ENCODE measurements at regions not wholly inside any gene's neighbourhood (a gene's known extent, or its start where the extent isn't known, plus 50 kb on each side); places are given as distances from the start of the nearest gene placed in this dataset.

DNA sequence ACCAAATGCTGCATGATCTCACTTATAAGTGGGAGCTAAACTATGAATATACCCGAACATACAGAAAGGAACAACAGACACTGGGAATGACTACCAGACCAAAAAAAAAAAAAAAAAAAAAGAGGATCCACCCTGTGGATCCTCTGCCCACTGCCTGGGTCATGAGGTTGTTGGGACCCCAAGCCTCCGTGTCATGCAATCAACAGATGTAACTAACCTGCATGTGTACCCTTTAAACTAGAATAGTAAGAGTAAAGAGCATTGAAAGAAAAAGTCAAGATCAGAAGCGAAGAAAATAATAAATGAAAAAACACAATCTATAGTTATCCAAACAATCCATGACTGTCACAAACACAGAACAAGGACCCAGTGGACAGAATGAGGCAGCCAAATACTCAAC is 109.5 kb upstream of the TOP3B start:
- no peak for DNase-seq

DNA sequence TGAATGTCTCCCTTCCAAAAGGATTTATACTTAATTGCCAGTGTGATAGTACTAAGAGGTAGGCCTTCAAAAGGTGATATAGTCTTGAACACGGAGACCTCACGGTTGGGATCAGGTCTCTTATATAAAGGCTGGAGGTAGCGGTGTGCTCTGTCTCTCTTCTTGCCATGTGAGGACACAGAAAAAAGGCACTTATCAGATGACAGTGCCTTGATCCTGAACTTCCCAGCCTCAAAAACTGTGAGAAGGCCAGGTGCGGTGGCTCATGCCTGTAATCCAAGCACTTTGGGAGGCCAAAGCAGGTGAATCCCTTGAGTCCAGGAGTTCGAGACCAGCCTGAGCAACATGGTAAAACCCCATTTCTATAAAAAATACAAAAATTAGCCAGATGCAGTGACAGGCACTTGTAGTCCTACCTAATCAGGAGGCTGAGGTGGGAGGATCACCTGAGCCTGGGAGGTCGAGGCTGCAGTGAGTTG is 108.9 kb upstream of the TOP3B start:
- DNase-seq, result no peak

DNA sequence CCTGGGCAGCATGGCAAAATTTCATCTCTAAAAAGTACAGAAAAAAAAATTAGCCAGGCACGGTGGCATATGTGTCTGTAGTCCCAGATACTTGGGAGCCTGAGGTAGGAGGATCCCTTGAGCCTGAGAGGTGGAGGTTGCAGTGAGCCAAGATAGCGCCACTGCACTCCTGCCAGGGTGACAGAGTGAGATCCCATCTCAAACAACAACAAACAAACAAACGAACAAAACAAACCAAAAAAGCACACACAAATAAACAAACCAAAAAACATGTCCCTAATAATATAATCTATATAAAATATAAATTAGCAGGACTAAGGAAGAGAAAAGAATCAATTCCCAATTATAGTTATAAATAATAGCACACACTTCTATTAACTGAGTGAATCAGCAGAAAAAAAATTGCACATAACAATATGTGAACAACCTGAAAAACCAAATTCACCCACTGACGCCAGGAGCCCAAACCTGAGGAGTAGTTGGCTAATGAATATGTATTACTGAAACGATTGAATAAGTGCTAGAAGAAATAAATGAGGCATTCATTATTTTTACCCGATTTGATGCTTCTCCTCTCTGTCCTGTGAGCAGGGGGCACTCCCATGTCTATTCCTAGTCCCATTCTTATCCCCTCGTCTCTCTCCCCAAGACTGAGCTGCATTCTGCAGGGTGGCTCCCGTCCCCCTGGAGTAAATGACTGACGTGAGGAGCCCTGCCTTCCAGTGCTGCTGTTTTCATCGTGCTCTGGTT is 108.2 kb upstream of the TOP3B start:
- no peak for DNase-seq

DNA sequence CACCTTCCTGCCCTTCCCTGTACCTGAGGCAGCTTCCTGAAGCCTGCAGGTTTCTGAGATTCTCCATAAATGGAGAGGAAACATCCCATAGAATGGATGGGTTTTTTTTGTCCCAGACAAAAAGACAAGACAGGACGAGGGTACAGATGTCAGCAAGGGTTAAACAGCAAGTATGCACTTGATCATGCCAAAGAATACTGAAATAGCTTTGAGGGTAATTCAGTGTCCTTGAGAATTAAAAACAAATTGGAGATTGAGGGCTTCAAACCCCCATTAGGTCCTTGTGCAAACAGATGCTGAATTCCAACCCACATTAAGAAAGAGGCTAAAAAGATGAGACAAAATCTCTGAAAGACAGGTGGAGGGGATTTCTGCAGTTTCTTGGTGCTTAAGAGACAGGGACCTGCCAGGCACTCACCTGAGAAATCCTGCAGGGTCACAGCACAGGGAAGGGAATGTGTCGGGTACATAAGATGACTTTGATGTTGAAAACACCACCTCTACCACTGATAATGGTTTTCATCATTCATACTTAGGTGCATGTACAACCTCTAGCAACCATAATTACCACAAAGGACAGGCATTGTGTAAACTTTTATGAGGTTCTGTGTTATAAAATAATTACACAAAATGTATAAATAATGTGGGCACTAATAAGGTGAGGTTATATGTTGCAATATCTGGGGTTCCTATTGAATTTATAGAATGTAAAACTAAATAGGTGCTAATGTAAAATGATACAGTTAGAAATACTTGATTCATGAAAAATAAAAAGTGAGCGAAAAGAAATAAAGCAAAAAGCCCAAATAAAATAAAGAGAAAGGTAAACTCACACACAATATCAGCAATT is 107.1 kb upstream of the TOP3B start:
- DNase-seq, result no peak

DNA sequence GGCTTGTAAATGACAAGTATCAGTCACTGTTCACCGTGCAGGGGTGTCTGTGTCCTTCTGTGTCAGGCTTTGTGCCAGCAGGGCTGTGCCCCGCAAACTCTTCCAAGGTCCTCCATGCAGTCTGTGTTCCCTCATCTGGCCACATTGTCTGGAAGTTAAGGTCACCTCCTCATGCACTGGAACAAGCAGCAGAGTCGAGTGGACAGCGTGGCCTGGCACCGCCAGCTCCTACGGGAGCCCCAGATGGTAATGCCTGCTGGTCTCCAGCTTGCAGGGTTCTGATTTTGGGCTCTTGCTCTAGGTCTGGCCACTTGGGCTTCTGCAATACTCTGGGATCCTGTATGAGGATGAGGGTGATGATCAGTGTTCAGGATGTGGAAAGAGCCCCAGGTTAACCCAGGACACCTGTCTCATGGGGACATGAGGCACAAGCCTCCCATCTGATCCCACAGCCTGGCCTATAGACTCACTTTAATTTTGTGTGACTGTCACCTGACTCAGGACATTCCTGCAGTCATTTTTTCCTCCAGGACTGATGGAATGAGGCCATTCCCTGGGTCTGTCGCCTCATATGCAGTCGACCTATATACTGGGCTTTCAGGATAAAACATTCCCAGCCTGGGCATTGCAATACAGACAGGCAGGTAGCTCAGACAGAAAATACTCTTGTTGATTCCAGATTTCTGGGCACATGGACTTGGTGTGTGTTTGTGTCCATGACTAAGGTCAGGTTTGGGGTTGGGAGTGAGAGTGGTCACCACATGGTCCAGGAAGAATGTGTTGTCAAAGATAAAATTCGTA is 106.3 kb upstream of the TOP3B start:
- DNase-seq, result no peak

DNA sequence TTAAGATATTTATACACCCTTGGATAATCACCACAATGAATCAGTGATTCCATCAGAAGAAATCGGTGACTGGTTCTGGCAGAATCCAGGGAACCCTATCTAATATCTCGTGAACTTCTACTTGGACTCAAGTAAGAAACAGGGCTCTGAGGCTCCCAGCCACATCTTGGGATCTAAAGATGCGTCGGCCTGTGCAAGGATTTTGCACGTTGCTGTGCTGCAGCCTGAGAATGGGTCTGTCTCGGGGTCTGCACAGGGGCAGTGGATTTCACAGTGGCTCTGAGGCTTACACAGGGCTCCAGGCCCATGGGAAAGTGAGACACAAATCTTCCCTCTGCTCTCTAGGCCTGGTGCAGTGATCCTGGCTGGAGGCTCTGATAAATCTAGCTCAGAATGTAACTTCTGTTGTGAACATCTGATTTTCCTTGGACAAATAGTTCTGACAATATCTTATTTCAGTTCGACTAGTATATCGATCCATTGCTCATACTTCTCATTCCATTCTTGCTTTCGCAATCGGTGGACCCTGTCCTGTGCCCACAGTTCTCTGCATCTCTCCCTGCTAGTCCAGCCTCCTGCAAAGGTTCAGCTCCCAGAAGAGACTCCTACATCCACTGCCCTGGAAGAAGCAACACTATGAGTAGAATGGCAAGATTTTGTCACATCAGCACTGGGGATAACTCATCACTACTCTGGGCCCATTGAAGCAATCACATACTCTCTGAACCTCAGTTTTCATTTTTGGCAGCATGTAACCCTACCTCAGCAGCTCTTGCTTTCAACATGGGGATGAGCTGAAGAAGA is 105.5 kb upstream of the TOP3B start:
- no peak for DNase-seq

DNA sequence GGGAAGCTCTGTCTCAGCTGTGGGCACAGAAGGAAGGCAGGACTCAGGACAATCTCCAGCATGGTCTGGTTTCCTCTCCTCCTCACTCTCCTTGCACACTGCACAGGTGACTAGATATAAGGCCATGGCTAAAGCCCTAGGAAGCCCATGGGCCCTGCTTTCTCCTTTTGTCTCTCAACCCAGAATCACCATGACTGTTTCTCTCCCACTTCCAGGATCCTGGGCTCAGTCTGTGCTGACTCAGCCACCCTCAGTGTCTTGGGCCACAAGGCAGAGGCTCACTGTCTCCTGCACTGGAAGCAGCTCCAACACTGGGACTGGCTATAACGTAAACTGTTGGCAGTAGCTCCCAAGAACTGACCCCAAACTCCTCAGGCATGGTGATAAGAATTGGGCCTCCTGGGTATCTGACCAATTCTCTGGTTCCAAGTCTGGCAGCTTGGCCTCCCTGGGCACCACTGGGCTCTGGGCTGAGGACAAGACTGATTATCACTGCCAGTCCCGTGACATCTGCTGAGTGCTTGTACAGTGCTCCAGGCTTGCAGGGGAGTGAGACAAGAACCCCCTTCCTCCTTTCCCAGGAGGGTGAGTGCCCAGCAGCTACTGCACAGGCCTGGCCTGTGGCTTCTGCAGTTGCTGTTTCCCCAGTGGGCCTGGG is 104.0 kb upstream of the TOP3B start:
- no peak for DNase-seq

DNA sequence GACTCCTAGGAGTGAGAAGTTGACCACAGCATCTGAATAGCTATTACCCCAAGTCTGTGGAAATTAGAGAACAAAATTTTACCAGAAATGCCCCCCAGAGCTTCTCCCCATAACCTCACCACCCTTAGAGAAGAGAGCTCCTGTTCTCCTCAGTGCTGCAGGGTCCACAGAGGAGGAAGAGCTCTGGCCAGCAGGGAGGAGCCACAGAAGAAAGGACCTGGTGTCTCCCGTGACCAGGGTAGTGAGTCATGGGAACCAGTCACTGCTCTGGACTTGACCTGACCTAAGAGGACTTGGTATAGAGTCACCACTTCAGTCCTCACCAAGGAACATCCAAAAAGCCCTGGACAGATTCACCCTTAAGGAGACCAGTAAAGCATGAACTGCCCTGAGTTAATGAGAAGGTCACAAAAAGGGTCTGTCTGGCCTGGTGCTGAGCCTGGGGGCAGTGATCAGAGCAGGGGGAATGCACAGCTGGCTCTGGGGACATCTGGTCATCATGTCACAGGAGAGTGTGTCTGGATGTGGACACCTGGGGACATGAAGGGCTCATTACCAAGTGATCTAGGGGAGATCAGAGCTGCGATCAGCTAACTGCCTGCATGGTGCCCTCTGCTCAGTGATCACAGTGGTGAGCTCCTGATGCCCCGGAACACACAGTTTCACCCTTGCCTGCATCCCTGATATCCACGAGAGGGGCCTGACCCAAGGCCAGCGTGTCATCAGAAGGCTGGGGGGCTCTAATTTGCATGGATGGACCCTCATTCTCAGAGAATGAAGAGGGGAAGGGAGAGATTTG is 103.3 kb upstream of the TOP3B start:
- no peak for DNase-seq

DNA sequence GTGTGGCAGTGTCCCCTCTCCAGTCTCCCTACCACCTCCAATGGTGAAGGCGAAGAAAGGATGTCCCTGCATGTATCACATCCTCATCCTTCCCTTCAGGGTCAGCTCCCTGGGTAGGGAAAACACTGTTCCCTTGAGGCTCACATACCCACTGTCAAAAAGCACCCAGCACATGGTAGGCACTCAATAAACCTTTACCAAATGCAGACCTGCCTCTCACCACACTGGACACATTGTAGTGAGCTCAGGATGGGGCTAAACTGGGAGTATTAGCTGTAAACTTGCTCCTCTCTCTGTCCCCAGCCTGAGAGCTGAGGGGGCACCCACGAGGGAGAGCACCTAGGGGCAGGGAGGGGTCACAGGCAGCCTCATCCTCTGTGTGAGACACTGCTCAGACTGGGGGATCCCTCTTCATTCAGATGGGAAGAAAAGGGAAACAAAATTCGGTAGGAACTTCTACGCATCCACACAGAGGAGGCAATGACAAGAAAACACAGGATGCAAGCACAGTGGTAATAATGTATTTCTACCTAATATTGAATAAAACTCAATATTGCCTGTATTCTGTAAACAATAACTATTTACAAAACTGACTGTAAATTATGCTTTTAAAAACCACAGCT is 101.6 kb upstream of the TOP3B start:
- DNase-seq, result no peak

DNA sequence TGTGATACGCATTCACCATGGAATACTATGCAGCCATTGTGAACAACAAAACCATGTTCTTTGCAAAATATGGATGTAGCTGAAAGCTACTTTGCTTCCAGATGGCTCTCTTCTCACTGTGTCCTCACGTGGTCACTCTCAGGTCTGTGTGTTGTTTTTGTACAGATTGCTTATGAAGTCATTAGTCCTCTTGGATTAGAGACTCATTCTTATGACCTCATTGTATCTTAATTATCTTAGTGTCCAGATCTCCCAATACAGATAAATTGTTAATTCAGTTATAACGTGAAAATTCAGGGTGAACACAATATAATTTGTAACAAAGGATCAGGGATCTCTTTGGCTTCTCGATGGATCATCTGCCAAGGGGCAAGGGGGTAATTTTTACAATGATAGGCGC is 100.4 kb upstream of the TOP3B start:
- DNase-seq, result no peak

DNA sequence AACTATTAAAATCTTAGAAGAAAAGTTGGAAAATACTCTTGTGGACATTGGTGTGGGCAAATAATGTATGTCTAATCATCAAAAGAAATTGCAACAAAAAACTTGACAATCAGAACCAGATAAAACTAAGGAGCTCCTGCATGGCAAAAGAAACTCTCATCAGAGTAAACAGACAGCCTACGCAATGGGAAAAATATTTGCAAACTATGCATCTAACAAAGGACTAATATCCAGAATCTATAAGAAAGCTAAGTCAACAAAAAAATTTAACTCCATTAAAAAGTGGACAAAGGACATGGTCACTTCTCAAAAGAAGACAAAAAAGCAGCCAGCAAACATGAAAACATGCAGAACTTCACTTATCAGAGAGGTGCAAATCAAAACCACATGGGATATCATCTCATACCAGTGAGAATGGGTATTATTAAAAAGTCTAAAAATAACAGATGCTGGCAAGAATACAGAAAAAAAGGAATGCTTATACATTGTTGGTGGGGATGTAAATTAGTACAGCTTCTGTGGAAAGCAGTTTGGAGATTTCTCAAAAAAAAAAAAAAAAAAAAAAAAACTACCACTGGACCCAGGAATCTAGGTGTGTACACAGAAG is 99.7 kb upstream of the TOP3B start:
- no peak for DNase-seq

DNA sequence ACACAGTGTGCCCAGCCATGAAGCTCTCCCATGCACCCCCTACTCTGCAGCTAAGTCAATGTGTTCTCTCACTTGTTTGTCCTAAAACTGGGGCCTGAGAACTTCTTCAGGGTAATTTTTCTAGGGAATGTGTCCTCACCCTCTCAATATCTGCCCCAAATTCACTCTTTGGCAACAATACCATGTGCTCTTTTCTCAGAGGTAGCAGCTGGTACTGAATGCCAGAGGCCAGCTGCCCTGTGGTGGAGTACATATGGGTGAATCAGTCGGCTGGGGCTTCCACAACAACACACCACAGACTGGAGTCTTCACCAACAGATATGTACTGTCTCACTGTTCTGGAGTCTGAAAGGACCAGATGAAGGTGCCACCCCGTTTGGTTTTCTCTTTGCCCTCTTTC is 97.7 kb upstream of the TOP3B start:
- DNase-seq, result no peak

DNA sequence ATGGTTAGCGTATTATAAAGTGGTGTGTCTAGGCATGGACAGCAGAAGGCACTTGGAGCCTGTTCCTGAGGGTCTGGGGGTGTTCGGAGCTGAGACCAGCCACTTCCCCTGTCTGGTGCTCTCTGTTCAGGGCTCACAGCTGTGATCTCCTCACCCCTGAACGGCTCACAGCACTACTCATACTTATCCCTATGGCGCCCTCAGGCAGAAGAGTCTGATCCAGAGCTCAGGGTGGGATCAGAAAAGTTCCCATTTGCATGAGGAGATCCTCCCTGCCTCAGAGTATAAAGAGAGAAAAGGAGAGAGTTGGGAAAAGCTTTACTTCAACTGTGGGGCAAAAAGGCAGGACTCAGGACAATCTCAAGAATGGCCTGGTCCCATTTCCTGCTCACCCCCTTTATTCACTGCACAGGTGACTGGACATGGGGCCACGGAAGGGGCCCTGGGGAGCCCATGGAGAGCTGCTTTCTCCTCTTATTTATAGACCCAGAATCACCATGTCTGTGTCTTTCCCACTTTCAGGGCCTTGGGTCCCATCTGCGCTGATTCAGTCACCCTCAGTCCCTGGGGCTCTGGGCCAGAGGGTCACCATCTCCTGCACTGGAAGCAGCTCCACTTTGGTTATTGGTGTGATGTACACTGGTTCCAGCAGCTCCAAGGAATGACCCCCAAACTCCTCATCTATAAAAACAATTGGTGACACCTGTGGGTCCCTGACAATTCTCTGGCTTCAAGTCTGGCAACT is 97.0 kb upstream of the TOP3B start:
- DNase-seq, result no peak

DNA sequence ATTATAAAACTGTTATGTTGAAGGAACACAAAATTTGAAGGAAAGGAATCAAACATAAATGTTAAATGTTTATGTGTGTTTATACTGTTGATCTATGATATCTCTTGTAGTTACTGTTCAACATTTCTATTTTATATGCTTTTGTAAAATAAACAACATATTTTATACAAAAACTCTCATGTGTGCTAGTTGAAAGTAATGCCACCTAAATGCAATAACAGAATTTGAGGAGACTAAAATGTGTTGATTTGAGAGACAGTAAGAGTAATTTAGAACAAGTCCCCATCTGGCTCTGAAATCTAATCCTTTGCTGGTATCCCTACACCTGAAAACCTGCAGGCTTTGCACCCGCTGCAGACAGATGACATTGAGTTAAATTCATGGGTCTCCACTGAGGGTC is 95.7 kb upstream of the TOP3B start:
- DNase-seq, result no peak

DNA sequence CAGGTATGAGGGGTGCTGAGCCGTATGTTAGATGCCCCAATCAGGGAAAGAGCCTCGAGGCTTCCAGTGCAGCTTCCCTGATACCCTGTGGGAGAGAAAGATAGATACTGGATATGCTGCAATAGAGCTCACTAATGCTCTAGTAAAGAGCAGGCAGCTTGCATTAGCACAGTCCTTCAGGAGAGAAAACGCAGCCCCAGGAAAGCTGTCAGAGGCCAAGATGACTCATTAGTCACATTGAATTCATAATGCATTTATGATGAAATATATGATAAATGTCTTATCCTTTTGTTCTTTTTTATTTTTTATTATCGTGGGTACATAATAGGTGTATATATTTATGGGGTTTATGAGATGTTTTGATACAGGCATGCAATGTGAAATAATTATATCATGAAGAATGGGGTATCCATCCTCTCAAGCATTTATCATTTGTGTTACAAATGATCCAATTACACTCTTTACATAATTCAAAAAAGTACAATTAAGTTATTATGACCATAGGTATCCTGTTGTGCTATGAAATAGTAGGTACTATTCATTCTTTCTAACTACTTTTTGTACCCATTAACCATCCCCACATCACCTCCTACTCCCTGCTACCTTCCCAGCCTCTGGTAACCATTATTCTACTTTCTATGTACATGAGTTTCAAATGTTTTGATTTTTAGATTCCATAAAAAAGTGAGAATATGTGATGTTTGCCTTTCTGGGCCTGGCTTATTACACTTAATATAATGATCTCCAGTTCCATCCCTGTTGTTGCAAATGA is 94.5 kb upstream of the TOP3B start:
- DNase-seq, result no peak

DNA sequence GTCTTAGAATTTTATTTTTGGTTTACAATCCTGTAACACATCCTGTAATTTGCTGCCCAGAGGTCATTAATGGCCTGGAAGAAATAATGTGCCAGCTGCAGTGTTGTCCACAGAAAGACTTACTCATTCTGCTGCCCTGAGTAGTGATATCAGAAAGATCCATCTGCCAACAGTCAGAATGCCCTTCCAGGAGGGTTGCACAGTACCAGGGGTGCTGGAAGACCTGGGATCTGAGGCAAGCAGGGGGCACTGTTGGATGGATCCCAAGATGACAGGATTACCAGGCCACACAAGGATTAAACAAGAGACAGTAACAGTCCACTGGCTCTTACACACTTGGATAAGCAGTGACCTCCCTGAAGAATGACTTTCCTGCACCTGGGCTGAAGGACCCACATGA is 93.8 kb upstream of the TOP3B start:
- no peak for DNase-seq

DNA sequence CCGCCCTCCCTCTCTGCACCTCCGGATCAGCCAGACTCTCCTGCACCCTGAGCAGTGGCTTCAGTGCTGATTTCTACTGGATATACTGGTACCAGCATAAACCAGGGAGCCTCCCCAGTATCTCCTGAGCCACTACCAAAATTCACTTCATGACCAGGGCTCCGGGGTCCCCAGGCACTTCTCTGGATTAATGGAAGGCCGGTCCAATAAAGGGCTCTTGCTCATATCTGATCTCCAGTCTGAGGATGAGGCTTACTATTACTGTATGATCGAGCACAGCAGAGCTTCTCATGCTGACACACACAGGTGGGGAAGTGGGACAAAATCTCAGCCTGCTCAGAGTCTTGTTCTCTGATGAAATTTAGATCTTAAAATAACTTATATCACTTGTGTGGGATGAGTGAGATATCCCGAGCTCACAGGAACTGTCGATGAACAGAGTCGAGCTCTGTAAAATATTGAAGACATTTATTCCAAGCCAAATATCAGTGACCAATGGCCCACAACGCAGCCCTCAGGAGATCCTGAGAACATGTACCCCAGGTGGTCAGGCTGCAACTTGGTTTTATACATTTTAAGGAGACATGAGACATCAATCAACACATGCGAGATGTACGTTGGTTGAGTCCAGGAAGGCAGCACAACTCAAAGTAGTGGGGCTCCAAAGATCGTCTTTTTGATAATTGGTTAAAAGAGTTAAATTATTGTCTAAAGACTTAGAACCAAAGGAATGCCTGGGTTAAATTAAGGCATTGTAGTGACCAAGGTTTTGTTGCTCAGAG is 93.0 kb upstream of the TOP3B start:
- no peak for DNase-seq

Measured in NCI-H2081 (cell line).